ENCODE measurements at regions not wholly inside any gene's neighbourhood (a gene's known extent, or its start where the extent isn't known, plus 50 kb on each side); places are given as distances from the start of the nearest gene placed in this dataset.
"Not testable (repeated sequence)": the region's sequence is repeated elsewhere in the genome, so short reads cannot be mapped to it uniquely, and the experiment has no call there.

DNA sequence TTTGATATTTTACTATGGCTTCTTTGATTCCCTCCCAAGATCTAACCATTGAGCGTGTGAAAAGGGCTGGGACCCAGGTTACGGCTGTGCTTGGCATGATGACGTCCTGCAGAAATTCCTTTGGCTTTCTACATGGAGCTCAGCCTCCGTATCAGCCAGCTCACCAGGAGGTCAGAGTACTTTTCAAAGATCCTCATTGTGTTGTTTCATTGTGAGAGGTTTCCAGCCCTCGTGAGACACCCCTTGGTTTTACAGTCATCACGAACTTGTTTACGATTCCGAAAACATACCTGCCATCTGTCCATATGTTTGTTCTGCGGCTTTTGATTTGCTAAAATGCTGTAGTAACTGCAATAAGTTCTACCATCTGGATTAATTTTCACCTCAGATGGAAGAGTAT, 453.1 kb downstream of the TMEM121 start:
- Histone ChIP-seq H3K4me1 (ENCODE audit: control insufficient read depth in 5 of 5, insufficient read depth in 5 of 5, low read length in 5 of 5) (no peaks in the 10 kb centered on the region), H3K36me3 (ENCODE audit: control insufficient read depth in 4 of 4, insufficient read depth in 4 of 4, low read length in 4 of 4) (no peaks in the 10 kb centered on the region), H3K9ac (ENCODE audit: insufficient read depth in 1 of 2, low read length in 2 of 2) (no peak overlapping the region), H3K9me3 (ENCODE audit: control insufficient read depth in 4 of 4, insufficient read depth in 3 of 4, low read length in 3 of 4) (peaks cover 0 to 4% (median under 1%) of the 10 kb centered on the region in 4 donors), H3K4me3 (no peak overlapping the region), H3K27ac (ENCODE audit: low read depth in 1 of 2, low read length in 1 of 2) (no peak overlapping the region), H3K27me3 (ENCODE audit: control insufficient read depth in 3 of 3, insufficient read depth in 3 of 3, low read length in 2 of 3) (no peaks in the 10 kb centered on the region)
- TF ChIP-seq, protein P1, sequence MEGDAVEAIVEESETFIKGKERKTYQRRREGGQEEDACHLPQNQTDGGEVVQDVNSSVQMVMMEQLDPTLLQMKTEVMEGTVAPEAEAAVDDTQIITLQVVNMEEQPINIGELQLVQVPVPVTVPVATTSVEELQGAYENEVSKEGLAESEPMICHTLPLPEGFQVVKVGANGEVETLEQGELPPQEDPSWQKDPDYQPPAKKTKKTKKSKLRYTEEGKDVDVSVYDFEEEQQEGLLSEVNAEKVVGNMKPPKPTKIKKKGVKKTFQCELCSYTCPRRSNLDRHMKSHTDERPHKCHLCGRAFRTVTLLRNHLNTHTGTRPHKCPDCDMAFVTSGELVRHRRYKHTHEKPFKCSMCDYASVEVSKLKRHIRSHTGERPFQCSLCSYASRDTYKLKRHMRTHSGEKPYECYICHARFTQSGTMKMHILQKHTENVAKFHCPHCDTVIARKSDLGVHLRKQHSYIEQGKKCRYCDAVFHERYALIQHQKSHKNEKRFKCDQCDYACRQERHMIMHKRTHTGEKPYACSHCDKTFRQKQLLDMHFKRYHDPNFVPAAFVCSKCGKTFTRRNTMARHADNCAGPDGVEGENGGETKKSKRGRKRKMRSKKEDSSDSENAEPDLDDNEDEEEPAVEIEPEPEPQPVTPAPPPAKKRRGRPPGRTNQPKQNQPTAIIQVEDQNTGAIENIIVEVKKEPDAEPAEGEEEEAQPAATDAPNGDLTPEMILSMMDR (IDR thresholded peaks at IDR 0.05; ENCODE audit: control extremely low read depth, extremely low read depth), result no peak
- DNase-seq (no peak), ATAC-seq (ENCODE audit: insufficient read depth, low FRiP score) (no peak)
- 82 to 86% methylated on average over 9 of the region's 9 CpGs for WGBS, 2 donors

DNA sequence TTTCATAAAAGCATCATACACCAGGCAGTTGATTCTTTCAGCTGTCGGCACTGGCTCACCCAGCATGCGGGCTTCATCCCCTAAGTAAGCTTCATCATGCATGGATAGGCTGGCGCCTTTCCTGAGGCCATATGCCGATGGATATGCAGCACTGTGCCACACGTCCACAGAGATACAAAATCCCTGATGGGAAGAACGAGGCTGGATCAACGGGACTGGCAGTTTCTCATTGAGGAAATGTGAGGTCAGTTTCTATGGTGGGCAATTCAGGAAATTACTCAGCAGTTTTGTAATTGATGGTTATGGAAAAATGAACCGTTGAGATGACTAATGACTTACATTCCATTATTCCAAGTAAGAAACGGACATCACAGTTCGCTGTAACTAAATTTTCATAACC, 453.8 kb downstream of the TMEM121 start:
- 44 to 67% methylated on average over 10 of the region's 10 CpGs for WGBS, 2 donors
- ATAC-seq (ENCODE audit: insufficient read depth, low FRiP score) (no peak), DNase-seq (no peak)
- TF ChIP-seq, protein P1 (IDR thresholded peaks at IDR 0.05; ENCODE audit: control extremely low read depth, extremely low read depth), result no peak
- no peak overlapping the region for H3K27ac ChIP-seq (ENCODE audit: low read depth in 1 of 2, low read length in 1 of 2)
- peaks cover 0 to 2% (median 0%) of the 10 kb centered on the region in 4 donors for H3K9me3 ChIP-seq (ENCODE audit: control insufficient read depth in 4 of 4, insufficient read depth in 3 of 4, low read length in 3 of 4)
- H3K9ac ChIP-seq (ENCODE audit: insufficient read depth in 1 of 2, low read length in 2 of 2), result no peak overlapping the region
- H3K4me3 ChIP-seq, result no peak overlapping the region
- no peaks in the 10 kb centered on the region for H3K27me3 ChIP-seq (ENCODE audit: control insufficient read depth in 3 of 3, insufficient read depth in 3 of 3, low read length in 2 of 3)
- H3K36me3 ChIP-seq (ENCODE audit: control insufficient read depth in 4 of 4, insufficient read depth in 4 of 4, low read length in 4 of 4), result no peaks in the 10 kb centered on the region
- no peaks in the 10 kb centered on the region for H3K4me1 ChIP-seq (ENCODE audit: control insufficient read depth in 5 of 5, insufficient read depth in 5 of 5, low read length in 5 of 5)

DNA sequence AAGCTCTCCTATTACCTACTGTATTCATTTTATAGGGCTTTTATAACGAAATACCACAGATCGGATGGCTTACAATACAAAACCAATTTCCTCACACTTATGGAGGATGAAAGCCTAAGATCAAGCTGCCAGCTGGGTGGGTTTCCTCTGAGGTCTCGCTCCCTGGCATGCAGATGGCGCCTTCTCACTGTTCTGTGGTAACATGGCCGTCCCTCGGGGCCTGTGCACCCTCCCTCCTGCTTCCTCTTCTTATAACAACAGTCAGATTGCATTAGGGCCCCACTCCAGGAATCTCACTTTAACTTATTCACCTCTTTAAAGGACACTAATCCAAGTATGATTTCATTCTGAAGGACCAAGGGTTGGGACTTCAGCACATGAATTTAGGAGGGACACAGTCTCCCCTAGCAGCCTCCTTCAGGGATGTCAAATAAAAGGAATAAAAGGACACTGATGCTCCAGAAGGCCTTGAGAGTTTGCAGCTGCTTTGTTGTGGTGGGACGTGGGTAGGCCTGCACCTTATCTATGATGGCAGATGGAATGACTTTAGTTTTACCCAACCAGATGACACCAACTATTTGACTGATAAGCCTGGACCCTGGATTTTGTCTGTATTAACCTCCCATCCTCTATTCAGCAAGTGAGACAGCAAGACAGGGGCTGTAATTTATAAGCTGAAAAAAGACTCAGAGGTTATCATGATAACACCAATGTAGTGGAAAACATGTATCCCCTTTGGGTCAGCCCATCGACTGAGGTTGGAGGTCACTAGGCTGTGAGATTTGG, 455.3 kb downstream of the TMEM121 start:
- H3K9ac ChIP-seq (ENCODE audit: insufficient read depth in 1 of 2, low read length in 2 of 2); H3K9me3 ChIP-seq (ENCODE audit: control insufficient read depth in 4 of 4, insufficient read depth in 3 of 4, low read length in 3 of 4); H3K4me3 ChIP-seq; H3K27ac ChIP-seq (ENCODE audit: low read depth in 1 of 2, low read length in 1 of 2); DNase-seq; H3K27me3 ChIP-seq (ENCODE audit: control insufficient read depth in 3 of 3, insufficient read depth in 3 of 3, low read length in 2 of 3); H3K4me1 ChIP-seq (ENCODE audit: control insufficient read depth in 5 of 5, insufficient read depth in 5 of 5, low read length in 5 of 5); ATAC-seq (ENCODE audit: insufficient read depth, low FRiP score); H3K36me3 ChIP-seq (ENCODE audit: control insufficient read depth in 4 of 4, insufficient read depth in 4 of 4, low read length in 4 of 4): not testable (repeated sequence)
- WGBS, 2 donors, result 22 to 54% methylated on average over 8 of the region's 8 CpGs

DNA sequence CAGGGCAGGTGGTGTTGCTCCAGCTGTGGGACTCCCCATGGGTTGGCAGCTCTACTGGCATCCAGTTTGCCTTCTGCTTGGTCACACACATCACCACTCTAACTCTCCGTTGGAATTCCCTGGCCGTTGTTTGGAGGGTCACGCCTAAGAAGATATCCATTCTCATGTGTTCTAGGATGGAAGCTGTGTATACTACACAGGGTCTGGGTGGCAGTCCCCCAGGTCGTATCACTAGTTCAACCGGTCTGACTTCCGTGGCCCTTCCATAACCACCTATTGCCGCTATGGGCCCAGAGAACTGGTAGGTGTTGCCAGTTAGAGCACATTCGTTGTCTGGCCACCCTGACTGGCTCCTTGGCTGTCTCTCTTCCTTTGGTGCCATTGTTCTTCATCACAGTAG, 456.3 kb downstream of the TMEM121 start:
- no peaks in the 10 kb centered on the region for H3K27me3 ChIP-seq (ENCODE audit: control insufficient read depth in 3 of 3, insufficient read depth in 3 of 3, low read length in 2 of 3)
- H3K36me3 ChIP-seq (ENCODE audit: control insufficient read depth in 4 of 4, insufficient read depth in 4 of 4, low read length in 4 of 4), result no peaks in the 10 kb centered on the region
- TF ChIP-seq, protein P1 (IDR thresholded peaks at IDR 0.05; ENCODE audit: control extremely low read depth, extremely low read depth), result no peak
- no peaks in the 10 kb centered on the region for H3K4me1 ChIP-seq (ENCODE audit: control insufficient read depth in 5 of 5, insufficient read depth in 5 of 5, low read length in 5 of 5)
- no peak overlapping the region for H3K4me3 ChIP-seq
- ATAC-seq (ENCODE audit: insufficient read depth, low FRiP score) (no peak), DNase-seq (no peak)
- H3K9me3 ChIP-seq (ENCODE audit: control insufficient read depth in 4 of 4, insufficient read depth in 3 of 4, low read length in 3 of 4), result no peaks in the 10 kb centered on the region
- 85 to 86% methylated on average over 8 of the region's 8 CpGs for WGBS, 2 donors
- no peak overlapping the region for H3K9ac ChIP-seq (ENCODE audit: insufficient read depth in 1 of 2, low read length in 2 of 2)
- no peak overlapping the region for H3K27ac ChIP-seq (ENCODE audit: low read depth in 1 of 2, low read length in 1 of 2)
